ENCODE measurements at regions not wholly inside any gene's neighbourhood (a gene's known extent, or its start where the extent isn't known, plus 50 kb on each side); places are given as distances from the start of the nearest gene placed in this dataset.

DNA sequence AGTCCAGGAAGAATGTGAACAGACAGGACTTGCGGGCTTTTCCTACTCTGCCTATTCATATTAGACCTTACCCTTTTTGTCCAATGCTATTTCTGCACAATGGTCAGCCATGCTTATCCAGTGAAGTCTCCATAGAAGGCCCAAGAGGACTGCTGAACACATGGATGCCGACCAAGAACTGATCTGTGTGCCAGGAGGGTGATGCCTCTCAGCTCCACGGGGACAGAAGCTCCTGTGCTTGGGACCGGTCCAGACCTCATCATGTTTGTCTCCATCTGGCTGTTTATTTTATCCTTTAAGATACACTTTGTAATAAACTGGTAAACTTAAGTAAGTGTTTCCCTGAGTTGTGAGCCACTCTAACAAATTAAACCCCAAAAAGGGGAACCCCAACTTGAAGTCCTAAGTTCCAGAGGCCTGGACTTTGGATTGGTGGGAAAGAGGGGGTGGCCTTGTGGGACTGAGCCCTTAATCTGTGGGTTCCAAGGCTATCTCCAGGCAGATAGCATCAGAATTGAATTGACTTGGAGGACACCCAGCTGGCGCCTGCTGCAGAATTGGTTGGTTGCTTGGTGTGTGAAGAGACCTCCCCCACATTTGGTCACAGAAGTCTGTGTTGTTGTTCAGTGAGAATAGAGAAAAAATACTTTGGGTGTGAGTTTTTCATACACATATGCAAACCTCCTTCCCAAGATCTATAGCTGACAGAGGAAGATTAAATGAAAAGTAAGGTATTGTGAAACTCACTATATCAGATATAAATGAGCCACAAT lies 57.9 kb upstream of the ANKH start:
- ChIA-PET CTCF (interaction anchor here (1.8 kb wide), 1 partner anchor 202 kb away, joined by 4 read pairs; no protein-coding TSS in a partner anchor), POLR2A (no interaction called here), SMC1A (ENCODE audit: uncharacterized antibody, unreplicated experiment) (no interaction called here), RAD21 (ENCODE audit: unreplicated experiment) (no interaction called here)
- TF ChIP-seq NFXL1 (IDR thresholded peaks at IDR 0.05; ENCODE audit: borderline replicate concordance) = no peak
- TF ChIP-seq SIN3A (IDR thresholded peaks at IDR 0.05; ENCODE audit: low read depth, low read length) = no peak
- ATAC-seq = no peak
- no peak for FAIRE-seq
- Histone ChIP-seq H4K20me1 (ENCODE audit: control insufficient read depth, insufficient read depth) (no peaks in the 10 kb centered on the region), H3K9me3 (replicated peaks; ENCODE audit: control insufficient read depth, insufficient read depth, low read length) (no peaks in the 10 kb centered on the region), H3K4me2 (ENCODE audit: control insufficient read depth, insufficient read depth) (no peak overlapping the region), H3K27me3 (replicated peaks in 1 of 2; ENCODE audit: control insufficient read depth in 2 of 2, insufficient read depth in 2 of 2, low read length in 1 of 2) (no peaks in the 10 kb centered on the region), H3K36me3 (ENCODE audit: control insufficient read depth in 2 of 2, insufficient read depth in 2 of 2, low read length in 1 of 2) (no peaks in the 10 kb centered on the region), H3K9ac (ENCODE audit: control insufficient read depth, insufficient read depth, low read length) (no peak overlapping the region), H3K27ac (ENCODE audit: control insufficient read depth, insufficient read depth) (no peak overlapping the region), H3K4me3 (no peak overlapping the region), H3K4me1 (ENCODE audit: control insufficient read depth, insufficient read depth, low read length) (no peaks in the 10 kb centered on the region), H2AFZ (ENCODE audit: control insufficient read depth, low read depth, low read length) (no peak overlapping the region), H3K79me2 (ENCODE audit: control insufficient read depth, insufficient read depth, low read length) (no peaks in the 10 kb centered on the region)
- no peak for DNase-seq (ENCODE audit: low read depth, low spot score)
- 52% methylated on average over 5 of the region's 5 CpGs for WGBS (ENCODE audit: insufficient coverage, insufficient replicate concordance, low lambda C conversion rate, missing lambda C conversion rate)
- in situ Hi-C loops (cut with MboI) = no loop called here
- intact Hi-C loops (cut with micrococcal nuclease; ENCODE audit: unreplicated experiment) = no loop called here
- no TSS peak for BruUV-seq (replicated peaks)

DNA sequence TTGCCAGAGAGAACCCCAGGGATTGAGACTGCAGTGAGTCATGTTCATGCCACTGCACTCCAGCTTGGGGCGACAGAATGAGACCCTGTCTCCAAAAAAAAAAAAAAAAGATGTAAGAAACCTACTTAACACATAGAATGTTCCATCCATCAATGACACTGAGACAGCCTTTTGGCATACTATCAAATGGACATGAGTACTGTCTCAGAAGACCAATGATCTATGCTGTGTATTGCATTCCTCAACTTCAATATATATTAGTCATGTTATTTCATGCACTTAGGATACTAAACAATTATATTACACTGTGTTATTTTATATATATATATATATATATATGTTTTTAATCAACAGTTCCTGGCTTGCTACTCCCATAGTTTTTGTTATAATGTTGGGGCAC lies 57.1 kb upstream of the ANKH start:
- SMC1A ChIA-PET (ENCODE audit: uncharacterized antibody, unreplicated experiment) = no interaction called here
- intact Hi-C loops (cut with micrococcal nuclease; ENCODE audit: unreplicated experiment) = no loop called here
- CTCF ChIA-PET = interaction anchor here (0.6 kb wide), 1 partner anchor 177 kb away, joined by 5 read pairs; no protein-coding TSS in a partner anchor
- in situ Hi-C loops (cut with MboI) = no loop called here
- RAD21 ChIA-PET (ENCODE audit: unreplicated experiment) = no interaction called here
- FAIRE-seq (no peak), ATAC-seq (no peak), DNase-seq (ENCODE audit: low read depth, low spot score) (no peak)
- Histone ChIP-seq H3K27ac (ENCODE audit: control insufficient read depth, insufficient read depth) (no peak overlapping the region), H3K4me2 (ENCODE audit: control insufficient read depth, insufficient read depth) (no peak overlapping the region), H3K79me2 (ENCODE audit: control insufficient read depth, insufficient read depth, low read length) (no peaks in the 10 kb centered on the region), H3K4me3 (no peak overlapping the region), H4K20me1 (ENCODE audit: control insufficient read depth, insufficient read depth) (no peaks in the 10 kb centered on the region), H2AFZ (ENCODE audit: control insufficient read depth, low read depth, low read length) (no peak overlapping the region), H3K36me3 (ENCODE audit: control insufficient read depth in 2 of 2, insufficient read depth in 2 of 2, low read length in 1 of 2) (no peaks in the 10 kb centered on the region), H3K4me1 (ENCODE audit: control insufficient read depth, insufficient read depth, low read length) (no peaks in the 10 kb centered on the region), H3K27me3 (replicated peaks in 1 of 2; ENCODE audit: control insufficient read depth in 2 of 2, insufficient read depth in 2 of 2, low read length in 1 of 2) (no peaks in the 10 kb centered on the region), H3K9ac (ENCODE audit: control insufficient read depth, insufficient read depth, low read length) (no peak overlapping the region), H3K9me3 (replicated peaks; ENCODE audit: control insufficient read depth, insufficient read depth, low read length) (no peaks in the 10 kb centered on the region)
- no CpG with 5 or more reads among the region's 1 CpG for WGBS (ENCODE audit: insufficient coverage, insufficient replicate concordance, low lambda C conversion rate, missing lambda C conversion rate)
- no TSS peak for BruUV-seq (replicated peaks)
- POLR2A ChIA-PET = no interaction called here
- TF ChIP-seq CBX5 (IDR thresholded peaks at IDR 0.05; ENCODE audit: low read depth) = no peak
- no peak for TF ChIP-seq ZNF207 (IDR thresholded peaks at IDR 0.05; ENCODE audit: borderline replicate concordance)
- no peak for TF ChIP-seq WRNIP1 (IDR thresholded peaks at IDR 0.05; ENCODE audit: borderline replicate concordance, low read depth, low read length)
- no peak for TF ChIP-seq YY1 (IDR thresholded peaks at IDR 0.05; ENCODE audit: low read depth, low read length)
- TF ChIP-seq HCFC1 (IDR thresholded peaks at IDR 0.05; ENCODE audit: low read length) = no peak
- TF ChIP-seq, protein P1, sequence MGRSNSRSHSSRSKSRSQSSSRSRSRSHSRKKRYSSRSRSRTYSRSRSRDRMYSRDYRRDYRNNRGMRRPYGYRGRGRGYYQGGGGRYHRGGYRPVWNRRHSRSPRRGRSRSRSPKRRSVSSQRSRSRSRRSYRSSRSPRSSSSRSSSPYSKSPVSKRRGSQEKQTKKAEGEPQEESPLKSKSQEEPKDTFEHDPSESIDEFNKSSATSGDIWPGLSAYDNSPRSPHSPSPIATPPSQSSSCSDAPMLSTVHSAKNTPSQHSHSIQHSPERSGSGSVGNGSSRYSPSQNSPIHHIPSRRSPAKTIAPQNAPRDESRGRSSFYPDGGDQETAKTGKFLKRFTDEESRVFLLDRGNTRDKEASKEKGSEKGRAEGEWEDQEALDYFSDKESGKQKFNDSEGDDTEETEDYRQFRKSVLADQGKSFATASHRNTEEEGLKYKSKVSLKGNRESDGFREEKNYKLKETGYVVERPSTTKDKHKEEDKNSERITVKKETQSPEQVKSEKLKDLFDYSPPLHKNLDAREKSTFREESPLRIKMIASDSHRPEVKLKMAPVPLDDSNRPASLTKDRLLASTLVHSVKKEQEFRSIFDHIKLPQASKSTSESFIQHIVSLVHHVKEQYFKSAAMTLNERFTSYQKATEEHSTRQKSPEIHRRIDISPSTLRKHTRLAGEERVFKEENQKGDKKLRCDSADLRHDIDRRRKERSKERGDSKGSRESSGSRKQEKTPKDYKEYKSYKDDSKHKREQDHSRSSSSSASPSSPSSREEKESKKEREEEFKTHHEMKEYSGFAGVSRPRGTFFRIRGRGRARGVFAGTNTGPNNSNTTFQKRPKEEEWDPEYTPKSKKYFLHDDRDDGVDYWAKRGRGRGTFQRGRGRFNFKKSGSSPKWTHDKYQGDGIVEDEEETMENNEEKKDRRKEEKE (IDR thresholded peaks at IDR 0.05) = no peak
- no peak for TF ChIP-seq RBBP5 (conservative IDR thresholded peaks at IDR 0.05)
- TF ChIP-seq FOS (IDR thresholded peaks at IDR 0.05; ENCODE audit: borderline replicate concordance, extremely low read depth, insufficient read length) = no peak
- no peak for TF ChIP-seq IRF4 (IDR thresholded peaks at IDR 0.05; ENCODE audit: low read depth, low read length)
- no peak for TF ChIP-seq SREBF1 (IDR thresholded peaks at IDR 0.05; ENCODE audit: low read length)
- TF ChIP-seq PAX8 (IDR thresholded peaks at IDR 0.05) = no peak
- no peak for TF ChIP-seq TBL1XR1 (IDR thresholded peaks at IDR 0.05; ENCODE audit: low read depth, low read length)
- TF ChIP-seq NFYA (IDR thresholded peaks at IDR 0.05; ENCODE audit: borderline replicate concordance, low read depth, low read length) = no peak
- no peak for TF ChIP-seq CHD2 (IDR thresholded peaks at IDR 0.05; ENCODE audit: borderline replicate concordance, low read depth, low read length)
- TF ChIP-seq ATF7 (IDR thresholded peaks at IDR 0.05; ENCODE audit: low read depth) = no peak
- no peak for TF ChIP-seq RELA (IDR thresholded peaks at IDR 0.05; ENCODE audit: borderline replicate concordance, partially characterized antibody)
